ENCODE measurements at regions not wholly inside any gene's neighbourhood (a gene's known extent, or its start where the extent isn't known, plus 50 kb on each side); places are given as distances from the start of the nearest gene placed in this dataset.
"Not testable (repeated sequence)": the region's sequence is repeated elsewhere in the genome, so short reads cannot be mapped to it uniquely, and the experiment has no call there.

- intact Hi-C loops (cut with DNase I; ENCODE audit: low total_unique reads), result no loop called here
- H3K27ac ChIP-seq, result no peak overlapping the region
- no peaks in the 10 kb centered on the region for H3K27me3 ChIP-seq
- DNase-seq, result no peak
- no peak for TF ChIP-seq POLR2A (IDR thresholded peaks at IDR 0.05)
- no peak for TF ChIP-seq CTCF (IDR thresholded peaks at IDR 0.05)
- H3K9me3 ChIP-seq, result no peaks in the 10 kb centered on the region
- no peaks in the 10 kb centered on the region for H3K4me1 ChIP-seq
- no peak overlapping the region for H3K4me3 ChIP-seq
- WGBS, 2 donors, result 92 to 97% methylated on average over 2 of the region's 2 CpGs
- H3K36me3 ChIP-seq (ENCODE audit: low read depth, missing control alignments), result no peaks in the 10 kb centered on the region
These were observed 238.8 kb downstream of the ZNF608 start for GRCh38 chr5:124507688-124508087.

GRCh38 chr5:124504081-124504916 is 242.1 kb downstream of the ZNF608 start:
- Histone ChIP-seq H3K4me1 (no peaks in the 10 kb centered on the region), H3K4me3 (no peak overlapping the region)

GRCh38 chr5:124502551-124502950 is 243.9 kb downstream of the ZNF608 start:
- no peaks in the 10 kb centered on the region for H3K9me3 ChIP-seq
- intact Hi-C loops (cut with DNase I; ENCODE audit: low total_unique reads), result no loop called here
- DNase-seq, result no peak
- H3K27ac ChIP-seq, result no peak overlapping the region
- TF ChIP-seq POLR2A (IDR thresholded peaks at IDR 0.05), result no peak
- no peak for TF ChIP-seq CTCF (IDR thresholded peaks at IDR 0.05)
- no peaks in the 10 kb centered on the region for H3K36me3 ChIP-seq (ENCODE audit: low read depth, missing control alignments)
- H3K27me3 ChIP-seq, result no peaks in the 10 kb centered on the region
- WGBS, 2 donors, result 92 to 94% methylated on average over 5 of the region's 5 CpGs
- H3K4me1 ChIP-seq, result no peaks in the 10 kb centered on the region
- H3K4me3 ChIP-seq, result no peak overlapping the region

More at GRCh38 chr5:124504081-124504916, 242.1 kb downstream of the ZNF608 start:
- Histone ChIP-seq H3K27ac (no peak overlapping the region), H3K9me3 (no peaks in the 10 kb centered on the region), H3K36me3 (ENCODE audit: low read depth, missing control alignments) (no peaks in the 10 kb centered on the region), H3K27me3 (no peaks in the 10 kb centered on the region)
- WGBS, 2 donors, result 71 to 86% methylated on average over 4 of the region's 4 CpGs
- DNase-seq, result no peak
- intact Hi-C loops (cut with DNase I; ENCODE audit: low total_unique reads), result no loop called here
- TF ChIP-seq POLR2A (IDR thresholded peaks at IDR 0.05) (no peak), CTCF (IDR thresholded peaks at IDR 0.05) (no peak)

GRCh38 chr5:124499818-124500217 is 246.6 kb downstream of the ZNF608 start:
- H3K27me3 ChIP-seq; H3K9me3 ChIP-seq; H3K36me3 ChIP-seq (ENCODE audit: low read depth, missing control alignments); DNase-seq; H3K27ac ChIP-seq; H3K4me1 ChIP-seq; intact Hi-C loops (cut with DNase I; ENCODE audit: low total_unique reads); H3K4me3 ChIP-seq: not testable (repeated sequence)
- WGBS, 2 donors, result 77 to 82% methylated on average over 5 of the region's 5 CpGs

- WGBS, 2 donors, result 76 to 88% methylated on average over 4 of the region's 4 CpGs
- H3K27ac ChIP-seq; DNase-seq; intact Hi-C loops (cut with DNase I; ENCODE audit: low total_unique reads); H3K4me3 ChIP-seq; H3K27me3 ChIP-seq; H3K36me3 ChIP-seq (ENCODE audit: low read depth, missing control alignments); H3K4me1 ChIP-seq; H3K9me3 ChIP-seq: not testable (repeated sequence)
These were observed 249.5 kb downstream of the ZNF608 start for GRCh38 chr5:124496968-124497367.
